SIG-M5 (cell line): ENCODE measurements at regions not wholly inside any gene's neighbourhood (a gene's known extent, or its start where the extent isn't known, plus 50 kb on each side); places are given as distances from the start of the nearest gene placed in this dataset.
"Not testable (repeated sequence)": the region's sequence is repeated elsewhere in the genome, so short reads cannot be mapped to it uniquely, and the experiment has no call there.

Experiments used
- DNase-seq: peaks from one replicate; lab custom pipeline; 2025; lab: John Stamatoyannopoulos, UW

GRCh38 chr3:125645616-125646015 lies 50.3 kb upstream of the OSBPL11 start:
- no peak for DNase-seq

GRCh38 chr3:125646581-125646980 lies 51.3 kb upstream of the OSBPL11 start:
- no peak for DNase-seq

DNA sequence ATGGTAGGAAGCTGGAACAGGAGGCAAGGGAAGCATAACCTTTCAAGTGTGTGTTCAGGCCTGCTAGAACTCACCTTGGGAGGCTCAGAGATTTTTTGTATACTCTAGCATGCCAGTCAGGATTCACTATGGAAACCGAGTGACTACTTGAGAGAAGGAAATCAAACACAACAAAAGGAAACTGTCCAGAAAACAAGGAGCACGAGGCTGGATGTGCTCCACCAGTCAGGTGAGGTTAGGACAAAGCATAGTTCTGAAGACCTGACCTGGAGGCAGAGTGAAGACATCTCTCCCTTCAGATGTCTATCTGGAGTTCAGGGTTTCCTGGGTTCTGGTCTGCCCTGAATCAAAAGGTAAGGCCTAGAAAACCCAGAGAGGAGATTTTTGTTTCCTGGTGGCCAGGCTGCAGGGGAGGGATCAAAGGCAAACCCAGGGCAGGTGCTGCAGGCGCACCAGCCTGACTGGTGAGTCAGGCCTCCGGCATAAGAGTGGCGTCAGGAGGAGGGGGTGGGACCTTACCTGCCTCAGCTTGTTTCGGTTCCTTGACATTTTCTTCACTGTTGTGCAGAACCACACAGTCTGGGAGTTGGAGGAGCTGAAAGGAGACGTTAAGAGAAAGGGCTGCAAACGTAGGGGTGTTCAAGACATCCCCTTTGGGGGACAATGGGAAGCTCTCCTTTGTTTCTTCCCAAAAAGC lies 52.2 kb upstream of the OSBPL11 start:
- no peak for DNase-seq

DNA sequence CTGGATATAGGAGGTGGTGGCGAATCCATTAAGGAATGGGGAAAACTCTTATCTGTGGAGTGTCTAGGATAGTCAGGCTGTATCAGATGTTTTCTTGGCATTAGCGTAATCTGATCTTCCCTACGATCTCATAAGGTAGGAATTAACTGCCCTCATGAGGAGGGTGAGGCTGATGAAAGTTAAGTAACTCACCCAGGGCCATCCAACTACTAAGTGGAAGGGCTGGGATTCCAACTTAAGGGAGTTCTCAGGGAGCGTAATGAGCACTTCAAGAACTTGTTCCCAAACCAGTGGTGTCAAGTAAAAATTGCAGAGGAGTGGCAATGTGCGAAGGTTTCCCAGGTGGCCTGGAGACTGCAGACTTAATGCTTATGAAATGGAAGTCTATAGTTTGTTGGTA lies 55.9 kb upstream of the OSBPL11 start:
- no peak for DNase-seq

GRCh38 chr3:125652349-125652748 lies 57.1 kb upstream of the OSBPL11 start:
- DNase-seq, result no peak

DNA sequence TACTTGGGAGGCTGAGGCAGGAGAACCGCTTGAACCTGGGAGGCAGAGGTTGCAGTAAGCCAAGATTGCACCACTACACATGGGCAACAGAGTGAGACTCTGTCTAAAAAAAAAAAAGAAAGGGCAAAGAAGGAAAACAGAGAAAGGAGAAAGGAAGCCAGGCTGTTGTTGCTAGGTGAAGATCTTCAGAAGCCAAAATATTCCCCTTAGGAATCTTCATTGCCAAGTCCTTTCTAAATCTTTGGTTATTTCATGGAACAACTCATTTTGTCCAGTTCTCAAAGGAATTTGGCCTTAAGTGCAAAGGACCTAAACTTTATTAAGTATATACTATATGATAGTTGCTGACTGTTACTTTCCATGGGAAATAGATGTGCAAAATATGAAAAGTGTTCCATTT lies 59.2 kb upstream of the OSBPL11 start:
- DNase-seq, result no peak

DNA sequence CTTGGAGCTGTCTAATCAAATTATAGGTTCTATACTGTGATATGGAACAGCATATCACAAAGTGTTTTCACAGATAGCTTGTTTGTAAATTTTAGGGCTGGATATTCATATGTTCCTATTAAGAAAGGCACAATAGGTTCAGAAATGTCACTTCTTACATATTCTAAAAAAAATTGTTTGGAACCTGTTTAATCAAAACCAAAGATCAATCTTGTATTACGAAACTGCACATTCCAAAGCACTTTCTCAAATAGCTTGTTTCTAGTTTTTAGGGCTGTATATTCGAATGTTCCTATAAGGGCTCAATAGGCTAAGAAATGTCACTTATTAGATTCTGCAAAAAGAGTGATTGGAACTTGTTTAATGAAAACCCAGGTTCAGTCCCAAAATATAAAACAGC lies 67.4 kb upstream of the OSBPL11 start:
- no peak for DNase-seq

DNA sequence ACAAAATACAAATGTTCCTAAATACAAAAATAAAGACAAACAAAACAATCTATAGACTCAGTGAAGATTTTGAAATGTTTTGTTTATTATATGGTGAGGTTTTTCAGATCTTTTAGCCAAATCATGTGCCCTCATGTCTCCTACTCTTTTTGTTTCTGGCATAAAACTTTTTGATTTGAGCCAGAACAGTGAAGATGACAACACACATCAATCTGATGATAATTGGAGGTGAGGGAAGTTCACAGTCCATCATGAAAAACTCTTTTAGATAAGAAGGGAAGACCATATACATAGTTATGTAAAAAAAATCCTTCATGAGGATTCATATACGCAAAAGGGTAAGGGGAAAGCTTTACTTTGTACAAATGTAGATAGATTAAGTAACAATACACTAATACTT lies 75.1 kb upstream of the OSBPL11 start:
- no peak for DNase-seq

GRCh38 chr3:125670945-125671344 lies 75.6 kb upstream of the OSBPL11 start:
- no peak for DNase-seq

DNA sequence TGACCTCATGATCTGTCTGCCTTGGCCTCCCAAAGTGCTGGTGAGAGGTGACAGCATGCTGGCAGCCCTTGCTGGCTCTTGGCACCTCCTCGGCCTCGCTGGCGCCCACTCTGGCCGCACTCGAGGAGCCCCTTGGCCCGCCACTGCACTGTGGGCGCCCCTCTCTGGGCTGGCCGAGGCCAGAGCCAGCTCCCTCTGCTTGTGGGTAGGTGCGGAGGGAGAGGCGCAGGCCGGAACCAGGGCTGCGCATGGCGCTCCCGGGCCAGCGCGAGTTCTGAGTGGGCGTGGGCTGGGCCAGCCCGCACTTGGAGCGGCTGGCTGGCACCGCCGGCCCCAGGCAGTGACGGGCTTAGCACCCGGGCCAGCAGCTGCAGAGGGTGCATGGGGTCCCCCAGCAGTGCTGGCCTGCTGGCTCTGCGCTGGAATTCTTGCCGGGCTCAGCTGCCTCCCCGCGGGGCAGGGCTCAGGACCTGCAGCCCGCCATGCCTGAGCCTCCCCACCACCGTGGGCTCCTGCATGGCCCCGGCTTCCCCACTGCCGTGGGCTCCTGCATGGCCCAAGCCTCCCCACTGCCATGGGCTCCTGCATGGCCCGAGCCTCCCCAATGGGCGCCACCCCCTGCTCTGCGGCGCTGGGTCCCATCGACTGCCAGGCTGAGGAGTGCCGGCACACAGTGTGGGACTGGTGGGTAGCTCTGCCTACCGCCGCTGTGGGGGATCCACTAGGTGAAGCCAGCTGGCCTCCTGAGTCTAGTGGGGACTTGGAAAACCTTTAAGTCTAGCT lies 76.4 kb upstream of the OSBPL11 start:
- DNase-seq, result no peak

DNA sequence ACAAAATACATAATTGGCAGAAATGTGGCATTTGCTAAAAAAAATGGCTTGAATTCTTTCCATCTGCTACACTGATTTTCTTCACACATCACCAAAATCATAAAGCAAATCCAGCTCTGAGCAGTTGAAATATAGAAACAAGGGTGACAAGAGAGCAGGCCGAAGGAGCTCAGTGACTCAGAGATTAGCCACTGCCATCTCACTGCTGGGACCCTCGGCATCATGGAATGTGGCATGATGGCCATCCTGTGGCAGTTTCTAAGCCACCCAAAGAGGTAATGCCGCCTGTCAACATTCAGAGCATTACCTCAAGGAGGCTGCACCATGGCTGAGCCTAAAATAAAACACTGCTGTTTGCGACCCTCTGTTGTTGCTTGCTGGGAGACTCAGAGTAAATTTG lies 80.5 kb upstream of the OSBPL11 start:
- DNase-seq, result no peak

DNA sequence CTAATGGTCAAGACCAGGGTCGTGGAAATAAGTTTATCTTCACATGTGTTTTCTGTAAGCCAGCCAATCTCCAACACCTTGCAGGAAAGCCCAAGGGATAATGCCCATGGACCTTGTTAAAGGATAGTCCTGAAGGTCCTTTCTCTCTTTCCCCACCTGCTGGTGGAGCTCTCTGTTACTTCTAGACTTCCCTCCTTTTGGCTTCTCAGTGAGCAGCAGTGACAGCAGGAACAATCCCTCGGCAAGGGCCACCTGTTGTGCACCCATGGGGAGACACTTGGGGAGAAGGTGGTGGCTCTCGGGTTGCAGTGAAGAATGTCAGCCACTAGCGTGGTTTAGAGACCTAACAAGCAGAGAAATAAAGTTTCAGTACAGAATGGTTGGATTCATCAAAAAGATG lies 84.0 kb upstream of the OSBPL11 start:
- DNase-seq, result no peak

- no peak for DNase-seq
Measured at GRCh38 chr3:125681146-125681545, 85.8 kb upstream of the OSBPL11 start.

- not testable (repeated sequence) for DNase-seq
Measured at GRCh38 chr3:125681906-125682305, 86.6 kb upstream of the OSBPL11 start.

GRCh38 chr3:125682610-125683009 lies 87.3 kb upstream of the OSBPL11 start:
- DNase-seq, result not testable (repeated sequence)

GRCh38 chr3:125683067-125683829 lies 88.0 kb upstream of the OSBPL11 start:
- DNase-seq, result no peak

GRCh38 chr3:125684199-125684598 lies 88.9 kb upstream of the OSBPL11 start:
- no peak for DNase-seq

DNA sequence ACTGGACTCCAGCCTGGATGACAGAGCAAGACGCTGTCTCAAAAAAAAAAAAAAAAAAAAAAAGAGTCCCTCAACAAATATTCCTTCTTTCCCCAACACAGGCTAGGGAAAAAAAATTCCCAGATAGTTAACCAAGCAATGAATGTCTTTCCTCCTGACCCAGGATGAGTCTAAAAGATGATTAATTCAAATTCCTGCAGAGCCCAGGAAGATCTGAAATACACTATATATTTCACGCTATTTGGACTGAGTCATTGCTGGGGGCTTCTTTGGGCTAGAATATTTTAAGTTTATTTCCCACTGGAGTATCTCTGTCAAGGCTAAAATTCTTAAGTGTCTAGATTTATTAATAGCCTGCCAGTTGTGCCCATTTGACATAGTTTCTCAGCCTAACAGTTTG lies 90.4 kb upstream of the OSBPL11 start:
- DNase-seq, result not testable (repeated sequence)

GRCh38 chr3:125692361-125692760 lies 97.1 kb upstream of the OSBPL11 start:
- no peak for DNase-seq

DNA sequence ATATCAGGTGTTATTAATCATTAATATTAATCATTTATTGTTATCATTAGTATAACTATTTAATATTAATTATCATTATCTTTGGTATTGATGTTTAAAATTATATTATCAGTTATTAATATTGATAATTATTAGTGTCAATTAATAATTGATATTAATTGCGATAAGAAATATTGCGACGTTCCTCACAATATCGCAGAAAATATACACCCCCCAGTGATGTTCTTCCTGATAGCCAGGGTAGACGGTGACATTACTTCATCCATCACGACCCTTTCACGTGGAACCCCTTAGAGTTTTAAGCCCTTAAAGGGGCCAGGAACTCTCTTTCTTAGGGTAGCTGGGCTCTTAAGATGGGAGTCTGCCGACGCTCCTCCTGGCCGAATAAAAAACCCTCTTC lies 98.6 kb upstream of the OSBPL11 start:
- no peak for DNase-seq

DNA sequence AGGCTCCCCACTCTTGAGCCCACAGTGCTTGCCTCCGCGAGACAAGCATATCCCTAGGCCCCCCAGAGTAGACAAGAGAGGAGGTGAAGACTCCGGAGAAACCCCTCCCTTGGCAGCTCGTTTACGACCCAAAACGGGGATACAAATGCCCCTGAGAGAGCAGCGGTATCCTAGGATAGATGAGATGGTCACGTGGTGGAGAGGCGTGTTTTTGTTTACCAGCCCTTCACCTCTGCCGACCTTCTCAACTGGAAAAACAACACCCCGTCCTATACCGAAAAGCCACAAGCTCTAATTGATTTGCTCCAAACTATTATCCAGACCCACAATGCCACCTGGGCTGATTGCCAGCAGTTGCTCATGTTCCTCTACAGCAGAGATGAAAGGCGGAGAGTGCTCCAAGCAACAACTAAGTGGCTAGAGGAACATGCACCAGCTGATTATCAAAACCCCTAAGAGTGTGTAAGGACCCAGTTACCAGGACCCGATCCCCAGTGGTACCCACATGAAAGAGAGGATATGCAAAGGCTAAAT lies 99.5 kb upstream of the OSBPL11 start:
- DNase-seq, result no peak

GRCh38 chr3:125695688-125696087 lies 100.4 kb upstream of the OSBPL11 start:
- no peak for DNase-seq

- DNase-seq, result not testable (repeated sequence)
Measured at GRCh38 chr3:125697126-125697525, 101.8 kb upstream of the OSBPL11 start.
